K562 (cell line): ENCODE measurements at regions not wholly inside any gene's neighbourhood (a gene's known extent, or its start where the extent isn't known, plus 50 kb on each side); places are given as distances from the start of the nearest gene placed in this dataset.

ENCODE experiments used
- ATAC-seq: fragments of 200-7000 bp; cut with Tn5 transposase; 3 replicates; pipeline ENCODE4 v1.9.1; 2020; ENCODE audit warnings: moderate library complexity
- BruUV-seq: library from RNA; stranded (reverse); fragments of 400-500 nt; replicated peaks from 2 replicates; lab custom pipeline; 2021; lab: Mats Ljungman, UMichigan
- CTCF ChIA-PET: fragments of 300-600 bp; formaldehyde crosslinking; extraction: SDS; loops from one replicate; lab custom pipeline; 2021; ENCODE audit warnings: low intra/inter-chr PET ratio; lab: Yijun Ruan, JAX
- POLR2A ChIA-PET: fragments of 300-600, 350-650 bp; sonication (Branson Sonifier 250); formaldehyde crosslinking; extraction: SDS; loops from one replicate; lab custom pipeline; 2021; ENCODE audit warnings: antibody characterized with exemption, inconsistent platforms; lab: Yijun Ruan, JAX
- DNase-seq, 4 experiments: peaks; one replicate each; pipeline versions ENCODE4 v3.0.0 to v3.0.0-alpha.2; 2011 to 2018; ENCODE audit warnings: low spot score in 3 of 4, mixed read lengths in 3 of 4; ENCODE audit errors: extremely low read depth in 1 of 4
- FAIRE-seq: peaks from 2 replicates; lab custom pipeline; 2011; peaks lifted over from hg19 to GRCh38; lab: Jason Lieb, UNC
- H2AFZ ChIP-seq: 2 replicates; pipeline ENCODE4 v1.6.0; 2011; ENCODE audit warnings: low read depth, low read length, control low read depth, inconsistent platforms
- H3K27ac ChIP-seq: fragments of 200-600 bp; 3 replicates; pipeline ENCODE4 v1.8.0; 2011; ENCODE audit warnings: low read depth, mild to moderate bottlenecking, control low read depth, inconsistent platforms, low read length, moderate library complexity, mixed read lengths; ENCODE audit errors: extremely low read depth
- H3K27me3 ChIP-seq, 2 experiments: fragments of 300-600 bp in 1 of 2; 2 replicates in 1 of 2; 3 replicates in 1 of 2; pipeline versions ENCODE4 v1.6.0 to v1.8.0; 2011; ENCODE audit warnings: inconsistent platforms in 2 of 2, low read length in 2 of 2, mild to moderate bottlenecking in 1 of 2, mixed read lengths in 1 of 2, moderate library complexity in 1 of 2; ENCODE audit not compliant: control insufficient read depth in 2 of 2, insufficient read depth in 2 of 2
- H3K36me3 ChIP-seq: fragments of 300-600 bp; 3 replicates; pipeline ENCODE4 v1.8.0; 2011; ENCODE audit warnings: mild to moderate bottlenecking, low read length, inconsistent platforms; ENCODE audit not compliant: control insufficient read depth, insufficient read depth
- H3K4me1 ChIP-seq, 2 experiments: fragments of 200-600 bp in 1 of 2; replicated peaks in 1 of 2; 2 replicates in 1 of 2; 3 replicates in 1 of 2; pipeline versions ENCODE4 v1.5.1 to v1.8.0; 2011; ENCODE audit warnings: inconsistent platforms in 2 of 2, low read length in 2 of 2, mild to moderate bottlenecking in 1 of 2, mixed read lengths in 1 of 2, moderate library complexity in 1 of 2; ENCODE audit not compliant: control insufficient read depth in 2 of 2, insufficient read depth in 2 of 2
- H3K4me2 ChIP-seq: 2 replicates; pipeline ENCODE4 v1.6.1; 2011; ENCODE audit warnings: low read length, control low read depth, inconsistent platforms, mixed read lengths; ENCODE audit not compliant: insufficient read depth
- H3K4me3 ChIP-seq: fragments of 200-600 bp; sonication (generic), shearing (Covaris generic); 2 replicates; pipeline ENCODE4 v1.5.1; 2016; ENCODE audit warnings: control low read depth, inconsistent platforms
- H3K79me2 ChIP-seq: fragments of 200-600 bp; 3 replicates; pipeline ENCODE4 v1.8.0; 2011; ENCODE audit warnings: low read length, inconsistent platforms; ENCODE audit not compliant: control insufficient read depth, insufficient read depth
- H3K9ac ChIP-seq, 2 experiments: 2 replicates each; pipeline versions ENCODE4 v1.6.0 to v1.6.1; 2011; ENCODE audit warnings: low read depth in 2 of 2, low read length in 2 of 2, control low read depth in 1 of 2, inconsistent platforms in 1 of 2, mild to moderate bottlenecking in 1 of 2, mixed read lengths in 1 of 2; ENCODE audit not compliant: insufficient read depth in 1 of 2
- H3K9me1 ChIP-seq: one replicate; pipeline ENCODE4 v1.6.0; 2011; ENCODE audit warnings: inconsistent platforms, mild to moderate bottlenecking, low read length, moderate library complexity; ENCODE audit not compliant: control insufficient read depth, insufficient read depth
- H3K9me3 ChIP-seq: replicated peaks from 2 replicates; pipeline ENCODE4 v1.5.1; 2011; ENCODE audit warnings: low read depth, low read length, inconsistent platforms; ENCODE audit not compliant: control insufficient read depth, insufficient read depth
- H4K20me1 ChIP-seq: replicated peaks from 2 replicates; pipeline ENCODE4 v1.6.1; 2011; ENCODE audit warnings: low read length, inconsistent platforms, mixed read lengths; ENCODE audit not compliant: control insufficient read depth, insufficient read depth
- ADNP ChIP-seq: fragments of 200-800 bp; sonication (Bioruptor generic); IDR thresholded peaks from 2 replicates; pipeline ENCODE4 v1.6.1; 2016; ENCODE audit warnings: missing genetic modification characterization, missing compliant biosample characterization
- CBFB ChIP-seq: sonication (generic); formaldehyde crosslinking; IDR thresholded peaks from 2 replicates; pipeline ENCODE4 v1.4.0; 2020; ENCODE audit warnings: mild to moderate bottlenecking, missing genetic modification reagents
- CEBPG ChIP-seq, 3 experiments: fragments of 200-800 bp in 1 of 3; sonication (Bioruptor generic) in 1 of 3; sonication (generic) in 1 of 3; formaldehyde crosslinking in 1 of 3; IDR thresholded peaks in 2 of 3; conservative IDR thresholded peaks in 1 of 3; 2 replicates each; pipeline versions ENCODE4 v1.6.1 to v1.8.0; 2016 to 2022; ENCODE audit warnings: missing compliant biosample characterization in 2 of 3, missing genetic modification characterization in 2 of 3, mild to moderate bottlenecking in 1 of 3, missing genetic modification reagents in 1 of 3
- CTBP1 ChIP-seq: fragments of 450-650 bp; IDR thresholded peaks from 2 replicates; pipeline ENCODE4 v1.6.1; 2016; ENCODE audit warnings: borderline replicate concordance
- DACH1 ChIP-seq: fragments of 450-650 bp; IDR thresholded peaks from 2 replicates; pipeline ENCODE4 v1.6.1; 2018; ENCODE audit not compliant: partially characterized antibody
- ELF2 ChIP-seq: fragments of 250-450 bp; sonication (Bioruptor Pico); IDR thresholded peaks from 2 replicates; pipeline ENCODE4 v1.5.0; 2021; ENCODE audit warnings: mild to moderate bottlenecking
- FOS ChIP-seq: IDR thresholded peaks from 3 replicates; pipeline ENCODE4 v1.6.1; 2011; ENCODE audit not compliant: insufficient read length; ENCODE audit errors: extremely low read depth
- ID3 ChIP-seq, 2 experiments: fragments of 250-450 bp in 1 of 2; fragments of 450-650 bp in 1 of 2; sonication (Bioruptor Pico) in 1 of 2; IDR thresholded peaks; 2 replicates each; pipeline versions ENCODE4 v1.6.1 to v1.8.0; 2016 to 2021; ENCODE audit warnings: mild to moderate bottlenecking in 2 of 2, moderate library complexity in 2 of 2, missing compliant biosample characterization in 1 of 2, missing genetic modification characterization in 1 of 2
- KDM4B ChIP-seq, 2 experiments: fragments of 450-650 bp in 1 of 2; sonication (generic) in 1 of 2; IDR thresholded peaks; 2 replicates each; pipeline ENCODE4 v1.6.1; 2016 to 2017; ENCODE audit warnings: borderline replicate concordance in 2 of 2, antibody characterized with exemption in 1 of 2, low read depth in 1 of 2, mild to moderate bottlenecking in 1 of 2
- MCM5 ChIP-seq: fragments of 450-650 bp; IDR thresholded peaks from 2 replicates; pipeline ENCODE4 v1.6.1; 2016; ENCODE audit warnings: low read depth
- MYC ChIP-seq, 2 experiments: fragments of 250-450 bp in 1 of 2; sonication (Bioruptor Pico) in 1 of 2; IDR thresholded peaks; 2 replicates each; pipeline versions ENCODE4 v1.5.1 to v1.6.1; 2012 to 2021; ENCODE audit warnings: low read depth in 2 of 2, borderline replicate concordance in 1 of 2, improper control_type of control experiment in 1 of 2, low read length in 1 of 2, mild to moderate bottlenecking in 1 of 2, moderate library complexity in 1 of 2
- NFIX ChIP-seq: fragments of 250-450 bp; sonication (Bioruptor Pico); IDR thresholded peaks from 2 replicates; pipeline ENCODE4 v1.4.0; 2020; ENCODE audit warnings: low read depth, mild to moderate bottlenecking, moderate library complexity
- NFRKB ChIP-seq: fragments of 450-650 bp; IDR thresholded peaks from 2 replicates; pipeline ENCODE4 v1.6.1; 2016; ENCODE audit warnings: low read depth
- PHB ChIP-seq: fragments of 250-450 bp; sonication (Bioruptor Pico); IDR thresholded peaks from 2 replicates; pipeline ENCODE4 v1.5.0; 2021
- SP1 ChIP-seq: sonication (generic); formaldehyde crosslinking; IDR thresholded peaks from 2 replicates; pipeline ENCODE4 v1.8.1; 2022; ENCODE audit warnings: mild to moderate bottlenecking, missing genetic modification reagents
- VEZF1 ChIP-seq: fragments of 200-800 bp; sonication (Bioruptor generic); IDR thresholded peaks from 2 replicates; pipeline ENCODE4 v1.6.1; 2017; ENCODE audit warnings: missing genetic modification characterization, missing compliant biosample characterization
- ZFP1 ChIP-seq: fragments of 450-650 bp; formaldehyde crosslinking; IDR thresholded peaks from 2 replicates; pipeline ENCODE4 v1.4.0; 2020; ENCODE audit warnings: mild to moderate bottlenecking, mixed read lengths
- ZNF124 ChIP-seq: sonication (generic); formaldehyde crosslinking; IDR thresholded peaks from 2 replicates; pipeline ENCODE4 v1.8.1; 2022; ENCODE audit warnings: missing genetic modification reagents
- ZNF174 ChIP-seq: fragments of 250-450 bp; sonication (Bioruptor Pico); IDR thresholded peaks from 2 replicates; pipeline ENCODE4 v1.4.0; 2020; ENCODE audit warnings: mild to moderate bottlenecking
- WGBS: fragments of 100-300 bp; shearing (Covaris generic); methylation state at CpG from one replicate; pipeline ENCODE4 v1.1.6; 2016; ENCODE audit warnings: low coverage, mixed read lengths; ENCODE audit not compliant: insufficient coverage; ENCODE audit errors: missing lambda C conversion rate; 5-methylcytosine and 5-hydroxymethylcytosine counted together
- in situ Hi-C: fragments of 300-500 bp; cut with MboI; formaldehyde crosslinking; loops from 4 replicates; pipeline ENCODE4 v1.15.0; 2018; ENCODE audit warnings: inconsistent platforms, mixed read lengths
- intact Hi-C: fragments of 100-400 bp; cut with micrococcal nuclease; formaldehyde crosslinking; loops from 2 replicates; pipeline ENCODE4 v1.14.2; 2022

GRCh38 chr2:177028296-177028695 lies 184.3 kb upstream of the HNRNPA3 start:
- intact Hi-C loops: no loop called here

More at GRCh38 chr2:177028296-177028695, 184.3 kb upstream of the HNRNPA3 start:
- H3K4me3 ChIP-seq: no peak overlapping the region
- peaks cover 6% of the 10 kb centered on the region in 2 experiments; a peak in 2 of 5 replicates for H3K27me3 ChIP-seq
- ChIA-PET CTCF (no interaction called here), POLR2A (interaction anchor here (0.6 to 0.8 kb wide), 2 partner anchors 18 to 1111 kb away, joined by 3 read pairs; no protein-coding TSS in a partner anchor)
- TF ChIP-seq NFIX (CRISPR knock-in tag): no peak
- TF ChIP-seq CEBPG (CRISPR knock-in tag; IDR thresholded peaks at IDR 0.05): no peak
- no peak for TF ChIP-seq CEBPG (tag; conservative IDR thresholded peaks at IDR 0.05 in 1 of 2, IDR thresholded peaks at IDR 0.05 in 1 of 2)
- TF ChIP-seq SP1 (CRISPR knock-in tag): no peak
- TF ChIP-seq ID3 (CRISPR knock-in tag; IDR thresholded peaks at IDR 0.05): no peak
- no peak for TF ChIP-seq ID3 (tag; IDR thresholded peaks at IDR 0.05)
- no peak for TF ChIP-seq ADNP (tag)
- TF ChIP-seq ELF2 (CRISPR knock-in tag): no peak
- TF ChIP-seq KDM4B (IDR thresholded peaks at IDR 0.05; ENCODE audit: borderline replicate concordance in 2 of 2, low read depth in 1 of 2): no peak
- no peak for TF ChIP-seq ZFP1
- TF ChIP-seq MCM5: no peak
- TF ChIP-seq VEZF1 (CRISPR knock-in tag): no peak
- no peak for TF ChIP-seq MYC (IDR thresholded peaks at IDR 0.05; ENCODE audit: low read depth, low read length)
- no peak for TF ChIP-seq MYC (CRISPR knock-in tag; IDR thresholded peaks at IDR 0.05; ENCODE audit: borderline replicate concordance, low read depth)
- no peak for TF ChIP-seq CBFB (CRISPR knock-in tag)
- no peak for TF ChIP-seq PHB (CRISPR knock-in tag)
- no peak for TF ChIP-seq ZNF124
- TF ChIP-seq FOS: no peak
- no peak for TF ChIP-seq ZNF174
- TF ChIP-seq DACH1: no peak
- TF ChIP-seq CTBP1: no peak
- no peak for TF ChIP-seq NFRKB
- H2AFZ ChIP-seq: no peak overlapping the region
- no peak for DNase-seq
- no peaks in the 10 kb centered on the region for H3K36me3 ChIP-seq
- no TSS peak for BruUV-seq
- H3K79me2 ChIP-seq: no peaks in the 10 kb centered on the region
- 2% methylated on average over 2 of the region's 2 CpGs for WGBS
- in situ Hi-C loops: no loop called here
- H3K9ac ChIP-seq: no peak overlapping the region
- H3K27ac ChIP-seq: no peak overlapping the region
- no peaks in the 10 kb centered on the region; the same call in 1 of the 2 replicates for H4K20me1 ChIP-seq
- H3K9me1 ChIP-seq: no peaks in the 10 kb centered on the region
- H3K4me2 ChIP-seq: no peak overlapping the region
- no peaks in the 10 kb centered on the region for H3K4me1 ChIP-seq
- ATAC-seq: no peak
- no peak for FAIRE-seq
- no peaks in the 10 kb centered on the region for H3K9me3 ChIP-seq
